ENCODE measurements at regions not wholly inside any gene's neighbourhood (a gene's known extent, or its start where the extent isn't known, plus 50 kb on each side); places are given as distances from the start of the nearest gene placed in this dataset.
"Not testable (repeated sequence)": the region's sequence is repeated elsewhere in the genome, so short reads cannot be mapped to it uniquely, and the experiment has no call there.

- DNase-seq (ENCODE audit: low spot score) = no peak
Measured at GRCh38 chr2:216989340-216990129, 129.7 kb upstream of the TNP1 start.

- no peak for DNase-seq (ENCODE audit: low spot score)
Measured at GRCh38 chr2:216987252-216987821, 127.5 kb upstream of the TNP1 start.

DNA sequence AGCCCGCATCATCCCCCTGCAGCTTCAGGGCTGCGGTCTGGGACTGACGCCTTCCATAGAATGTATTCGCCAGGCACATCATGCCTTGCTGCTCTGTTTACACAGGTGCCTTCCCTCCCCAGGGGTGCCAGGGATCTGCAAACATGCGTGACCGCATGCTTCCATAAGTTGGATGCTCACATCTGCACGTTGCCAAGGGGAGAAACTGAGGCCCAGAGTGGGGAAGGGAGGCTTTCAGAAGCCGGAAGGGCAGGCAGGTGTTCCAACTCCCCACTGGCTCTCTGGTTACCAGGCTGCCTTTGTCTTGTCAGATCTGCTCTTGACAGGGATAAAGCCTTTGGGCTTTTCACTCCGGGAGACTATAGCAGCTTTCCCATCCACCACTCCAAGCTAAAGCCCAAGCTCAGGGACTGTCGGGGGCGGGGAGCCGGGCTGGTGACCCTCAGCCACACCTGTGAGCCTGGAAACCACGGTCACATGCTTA lies 125.8 kb upstream of the TNP1 start:
- DNase-seq (ENCODE audit: low spot score) = no peak

DNA sequence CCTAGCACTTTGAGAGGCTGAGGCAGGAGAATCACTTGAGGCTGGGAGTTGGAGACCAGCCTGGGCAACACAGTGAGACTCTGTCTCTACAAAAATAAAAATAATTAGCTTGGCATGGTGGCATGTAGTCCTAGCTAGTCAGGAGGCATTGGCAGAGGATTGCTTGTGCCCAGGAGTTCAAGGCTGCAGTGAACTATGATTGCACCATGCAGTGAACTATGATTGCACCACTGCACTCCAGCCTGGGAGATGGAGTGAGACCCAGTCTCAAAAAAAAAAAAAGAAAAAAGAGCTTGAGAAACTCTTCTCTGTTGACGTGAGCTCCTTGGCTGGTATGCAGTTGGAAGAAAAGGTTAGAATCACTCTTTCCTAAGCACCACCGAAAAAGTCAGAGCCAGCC lies 125.1 kb upstream of the TNP1 start:
- no peak for DNase-seq (ENCODE audit: low spot score)

GRCh38 chr2:216981951-216982350 lies 122.1 kb upstream of the TNP1 start:
- DNase-seq (ENCODE audit: low spot score) = not testable (repeated sequence)

DNA sequence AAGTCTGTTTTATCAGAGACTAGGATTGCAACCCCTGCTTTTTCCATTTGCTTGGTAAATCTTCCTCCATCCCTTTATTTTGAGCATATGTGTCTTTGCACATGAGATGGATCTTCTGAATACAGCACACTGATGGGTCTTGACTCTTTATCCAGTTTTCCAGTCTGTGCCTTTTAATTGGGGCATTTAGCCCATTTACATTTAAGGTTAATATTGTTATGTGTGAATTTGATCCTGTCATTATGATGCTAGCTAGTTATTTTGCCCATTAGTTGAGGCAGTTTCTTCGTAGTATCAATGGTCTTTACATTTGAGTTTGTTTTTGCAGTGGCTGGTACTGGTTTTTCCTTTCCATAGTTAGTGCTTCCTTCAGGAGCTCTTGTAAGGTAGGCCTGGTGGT lies 120.6 kb upstream of the TNP1 start:
- DNase-seq (ENCODE audit: low spot score) = not testable (repeated sequence)

- no peak for DNase-seq (ENCODE audit: low spot score)
Measured at GRCh38 chr2:216974321-216975302, 114.7 kb upstream of the TNP1 start.

GRCh38 chr2:216971593-216971992 lies 111.7 kb upstream of the TNP1 start:
- DNase-seq (ENCODE audit: low spot score) = no peak

GRCh38 chr2:216970359-216970915 lies 110.6 kb upstream of the TNP1 start:
- no peak for DNase-seq (ENCODE audit: low spot score)

DNA sequence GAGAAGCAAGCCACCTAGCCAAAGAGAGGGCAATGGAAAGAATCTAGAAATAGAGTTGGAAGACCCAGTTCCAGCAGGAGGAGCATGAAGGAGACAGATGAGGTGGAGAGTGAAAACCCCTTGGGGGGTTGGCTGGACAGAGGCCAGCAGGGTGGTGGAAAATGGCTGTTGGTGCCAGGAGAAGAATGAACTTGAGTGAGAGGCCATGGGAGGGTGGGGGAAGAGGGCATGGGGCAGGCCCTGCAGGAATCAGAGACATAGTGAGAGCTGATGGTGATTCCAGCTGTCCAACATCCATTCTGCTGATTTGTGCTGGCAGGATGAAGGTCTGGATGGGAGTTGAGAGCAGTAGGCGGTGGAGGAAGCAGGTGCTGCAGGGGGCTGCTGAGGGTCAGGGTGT lies 108.0 kb upstream of the TNP1 start:
- DNase-seq (ENCODE audit: low spot score) = no peak

- DNase-seq (ENCODE audit: low spot score) = no peak
Measured at GRCh38 chr2:216960671-216961268, 100.9 kb upstream of the TNP1 start.

- DNase-seq (ENCODE audit: low spot score) = no peak
Measured at GRCh38 chr2:216959433-216959832, 99.6 kb upstream of the TNP1 start.

DNA sequence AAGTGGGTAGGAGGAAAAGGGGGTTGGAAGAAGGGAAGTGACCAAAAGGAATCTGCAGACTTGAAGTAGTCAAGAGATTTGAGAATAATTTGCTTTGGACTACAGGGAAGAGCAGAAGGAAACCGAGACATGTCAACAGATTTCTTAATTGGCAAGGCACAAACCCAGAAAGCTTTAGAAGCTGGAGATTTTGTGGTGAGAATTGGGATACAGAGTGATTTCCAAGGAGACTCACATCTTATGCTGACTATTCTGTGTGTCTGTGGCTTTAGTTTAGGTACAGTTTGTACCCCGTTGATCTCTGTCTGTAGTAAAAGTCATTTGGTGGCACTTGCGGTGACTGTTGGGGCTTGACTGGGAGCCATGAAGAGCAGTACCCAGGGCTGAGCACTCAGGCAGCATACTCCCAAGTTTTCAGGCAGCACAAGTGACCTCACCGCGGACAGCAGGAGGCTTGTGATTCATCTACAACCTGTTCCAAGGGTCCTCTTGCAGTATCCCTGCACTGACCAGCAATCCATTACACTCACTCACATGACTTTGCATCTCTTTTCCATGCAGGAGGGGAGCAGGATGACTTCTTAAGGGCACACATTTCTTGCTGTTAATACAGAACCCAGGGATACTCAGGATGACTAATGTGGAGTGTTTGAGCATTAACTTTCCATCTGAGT lies 97.1 kb upstream of the TNP1 start:
- no peak for DNase-seq (ENCODE audit: low spot score)

DNA sequence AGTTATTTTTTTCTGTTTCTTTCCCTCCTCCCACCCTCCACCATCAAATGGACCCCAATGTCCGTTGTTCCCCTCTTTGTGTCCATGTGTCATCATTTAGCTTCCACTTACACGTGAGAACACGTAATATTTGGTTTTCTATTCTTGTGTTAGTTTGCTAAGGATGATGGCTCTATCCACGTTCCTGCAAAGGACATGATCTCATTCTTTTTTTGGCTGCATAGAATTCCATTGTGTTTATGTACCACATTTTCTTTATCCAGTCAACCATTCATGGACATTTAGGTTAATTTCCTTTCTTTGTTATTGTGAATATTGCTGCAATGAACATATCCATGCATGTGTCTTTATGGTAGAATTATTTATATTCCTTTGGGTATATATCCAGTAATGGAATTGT lies 91.3 kb upstream of the TNP1 start:
- no peak for DNase-seq (ENCODE audit: low spot score)

DNA sequence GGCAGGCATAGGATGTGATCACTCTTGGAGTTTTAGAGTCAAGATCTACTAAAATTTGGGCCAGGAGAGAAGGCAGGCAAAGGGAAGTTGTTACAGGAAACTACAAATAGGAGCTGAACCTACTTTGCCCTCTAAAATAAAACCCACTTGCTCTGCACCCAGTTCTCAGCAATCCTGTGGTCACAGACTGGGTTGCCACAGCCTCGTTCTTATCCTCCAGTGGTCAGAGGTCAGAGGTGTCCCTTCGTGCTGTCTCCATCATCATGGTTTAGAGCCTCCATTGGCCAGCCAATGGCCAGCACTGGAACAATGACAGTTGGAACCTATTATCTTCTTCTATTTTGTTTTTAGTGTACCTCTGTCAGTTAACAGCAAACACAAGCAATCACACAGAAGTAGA lies 90.7 kb upstream of the TNP1 start:
- no peak for DNase-seq (ENCODE audit: low spot score)

DNA sequence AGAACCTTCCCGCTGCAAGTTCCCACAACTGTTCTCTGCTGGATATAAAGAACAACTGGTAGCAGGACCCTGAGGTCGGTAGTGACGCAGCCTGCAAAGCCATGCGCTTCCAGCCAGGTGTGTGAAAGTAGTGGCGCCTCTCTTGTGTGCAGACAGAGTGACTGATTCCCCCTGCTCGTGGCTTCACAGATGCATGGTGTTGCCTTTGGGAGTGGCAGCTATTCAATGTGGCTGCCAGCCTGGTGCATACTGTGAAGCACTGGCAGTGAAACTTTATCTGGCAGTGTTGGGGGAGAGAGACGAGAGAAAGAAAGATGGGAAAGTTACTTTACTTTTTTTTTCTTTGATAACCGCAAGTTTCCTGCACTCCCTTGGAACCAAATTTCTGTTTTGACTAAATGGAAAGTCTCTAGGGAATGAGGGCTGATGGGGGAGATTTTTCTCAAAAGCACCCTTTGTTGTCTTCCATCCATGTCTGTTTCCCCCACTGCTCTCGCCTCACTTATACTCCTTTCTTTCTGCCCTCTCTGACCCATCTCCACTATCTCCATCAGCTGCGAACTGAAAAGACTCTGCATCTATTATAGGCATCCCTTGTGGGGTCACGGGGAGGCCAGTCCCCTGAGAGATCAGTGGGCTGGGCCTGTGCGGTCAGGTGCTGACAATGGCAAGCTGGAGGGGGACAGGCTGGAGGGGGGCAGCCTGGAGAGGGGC lies 90.0 kb upstream of the TNP1 start:
- no peak for DNase-seq (ENCODE audit: low spot score)

- DNase-seq (ENCODE audit: low spot score) = no peak
Measured at GRCh38 chr2:216947055-216947454, 87.2 kb upstream of the TNP1 start.

- DNase-seq (ENCODE audit: low spot score) = no peak
Measured at GRCh38 chr2:216944733-216945132, 84.9 kb upstream of the TNP1 start.

DNA sequence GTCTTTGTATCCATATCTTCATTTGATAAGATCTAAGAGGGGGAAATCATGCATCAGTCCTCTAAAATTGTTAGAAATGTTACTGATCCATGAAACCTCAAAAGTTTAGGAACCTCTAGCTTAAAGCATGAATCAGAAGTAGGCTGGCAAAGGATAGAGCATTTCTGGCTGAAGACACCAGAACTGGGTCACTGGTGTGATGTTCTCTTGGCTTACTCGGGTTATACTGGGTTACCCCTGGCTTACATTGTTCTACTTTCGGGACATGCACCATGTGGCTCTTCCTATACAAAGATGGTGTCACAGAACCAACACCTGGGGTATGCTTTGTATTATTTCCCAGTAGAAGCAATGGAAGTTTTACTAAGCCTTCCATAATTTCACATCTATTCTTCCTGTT lies 83.2 kb upstream of the TNP1 start:
- no peak for DNase-seq (ENCODE audit: low spot score)

DNA sequence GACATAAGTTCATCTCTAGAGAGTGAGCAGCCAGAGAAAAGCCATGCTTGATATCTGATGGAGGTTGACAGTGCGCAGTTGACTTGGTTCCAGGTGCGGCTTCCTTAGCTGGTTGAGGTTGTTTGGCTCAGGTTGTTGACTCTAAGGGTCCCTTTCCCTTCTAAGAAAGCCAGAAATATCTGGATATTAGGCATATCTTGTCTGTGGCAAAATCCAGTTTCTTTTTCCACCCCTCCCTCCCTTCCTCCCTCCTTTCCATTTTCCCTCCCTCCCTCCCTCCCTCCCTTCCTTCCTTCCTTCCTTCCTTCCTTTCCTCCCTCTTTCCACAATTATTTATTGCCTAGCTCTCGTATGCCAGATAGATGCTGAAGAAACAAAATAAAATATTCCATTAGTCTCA lies 82.6 kb upstream of the TNP1 start:
- no peak for DNase-seq (ENCODE audit: low spot score)

DNA sequence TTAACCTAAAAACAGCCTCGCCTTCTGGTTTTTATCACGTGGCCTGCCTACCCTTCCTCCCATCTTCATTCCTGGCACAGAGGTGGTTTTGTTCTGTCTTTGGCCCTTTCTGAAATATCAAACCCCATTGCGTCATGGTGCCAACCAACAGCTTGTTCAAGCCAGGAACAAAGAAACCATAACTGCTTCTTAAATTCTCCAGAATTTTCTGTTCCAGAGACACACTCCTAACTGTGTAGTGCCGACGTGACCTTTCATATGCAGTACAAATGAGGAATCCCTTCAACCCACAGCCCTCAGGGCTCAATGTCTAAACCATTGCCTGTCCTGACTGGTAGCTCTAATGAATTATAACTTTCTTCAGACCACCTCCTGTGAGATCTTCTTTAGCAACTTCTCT lies 82.2 kb upstream of the TNP1 start:
- DNase-seq (ENCODE audit: low spot score) = no peak

Data from activated CD4-positive, alpha-beta T cell treated with anti-CD3 and anti-CD28 coated beads, Interleukin-2, Interleukin-4, amounts not matched to agents 100 ng/mL and 50 ng/mL, durations not matched to agents 16 hours and 8 hours (primary cell).